Suprapubic skin (tissue), 3 donors: ENCODE measurements at regions not wholly inside any gene's neighbourhood (a gene's known extent, or its start where the extent isn't known, plus 50 kb on each side); places are given as distances from the start of the nearest gene placed in this dataset.

Source experiments
- CTCF ChIP-seq, 2 donors: fragments of 200-600 bp in 1 of 2; fragments of 450-650 bp in 1 of 2; sonication (generic) in 1 of 2; IDR thresholded peaks; one replicate each; pipeline ENCODE4 v1.5.1; 2016 to 2019; ENCODE audit warnings: antibody characterized with exemption in 2 of 2, mild to moderate bottlenecking in 1 of 2, moderate library complexity in 1 of 2
- POLR2AphosphoS5 ChIP-seq, 3 donors: sonication (generic); formaldehyde crosslinking; IDR thresholded peaks; one replicate each; pipeline ENCODE4 v1.6.1; 2017; ENCODE audit warnings: antibody characterized with exemption in 3 of 3

GRCh38 chr10:118234683-118235082 lies 107.4 kb downstream of the FAM204A start:
- TF ChIP-seq CTCF (IDR thresholded peaks at IDR 0.05) = no peak
- no peak for TF ChIP-seq POLR2AphosphoS5 (IDR thresholded peaks at IDR 0.05)
